Stimulated activated CD4-positive, alpha-beta T cell treated with anti-CD3 and anti-CD28 coated beads, Interleukin-4, amount 100 ng/mL, for 4 hours (primary cell): ENCODE measurements at regions not wholly inside any gene's neighbourhood (a gene's known extent, or its start where the extent isn't known, plus 50 kb on each side); places are given as distances from the start of the nearest gene placed in this dataset.

Experiments used
- DNase-seq, 2 experiments: peaks; one replicate each; pipeline ENCODE4 v3.0.0-alpha.2; 2020

GRCh38 chr9:29659014-29659413 is 2085.7 kb upstream of the C9orf72 start:
- no peak for DNase-seq

GRCh38 chr9:29659736-29660135 is 2086.5 kb upstream of the C9orf72 start:
- no peak for DNase-seq

- DNase-seq = no peak
These were observed 2095.5 kb upstream of the C9orf72 start for GRCh38 chr9:29668732-29669131.

- no peak for DNase-seq
These were observed 2096.3 kb upstream of the C9orf72 start for GRCh38 chr9:29669613-29670012.

- no peak for DNase-seq
These were observed 2112.2 kb upstream of the C9orf72 start for GRCh38 chr9:29685531-29685930.

GRCh38 chr9:29691145-29691544 is 2117.9 kb upstream of the C9orf72 start:
- no peak for DNase-seq

- no peak for DNase-seq
These were observed 2118.6 kb upstream of the C9orf72 start for GRCh38 chr9:29691758-29692407.

GRCh38 chr9:29697011-29697410 is 2123.7 kb upstream of the C9orf72 start:
- DNase-seq = no peak

GRCh38 chr9:29701559-29701958 is 2128.3 kb upstream of the C9orf72 start:
- no peak for DNase-seq

- DNase-seq = no peak
These were observed 2128.7 kb upstream of the C9orf72 start for GRCh38 chr9:29701971-29702370.

GRCh38 chr9:29714860-29715259 is 2141.6 kb upstream of the C9orf72 start:
- DNase-seq = no peak

GRCh38 chr9:29717631-29718030 is 2144.3 kb upstream of the C9orf72 start:
- no peak for DNase-seq

- DNase-seq = no peak
These were observed 2156.9 kb upstream of the C9orf72 start for GRCh38 chr9:29730163-29730562.

GRCh38 chr9:29740518-29740917 is 2167.2 kb upstream of the C9orf72 start:
- no peak for DNase-seq

- DNase-seq = no peak
These were observed 2167.9 kb upstream of the C9orf72 start for GRCh38 chr9:29741169-29741568.

GRCh38 chr9:29750062-29750461 is 2176.8 kb upstream of the C9orf72 start:
- no peak for DNase-seq

GRCh38 chr9:29751226-29751625 is 2177.9 kb upstream of the C9orf72 start:
- no peak for DNase-seq

- no peak for DNase-seq
These were observed 2180.4 kb upstream of the C9orf72 start for GRCh38 chr9:29753638-29754037.

GRCh38 chr9:29769019-29769418 is 2195.7 kb upstream of the C9orf72 start:
- DNase-seq = no peak

GRCh38 chr9:29773676-29774075 is 2200.4 kb upstream of the C9orf72 start:
- no peak for DNase-seq

- no peak for DNase-seq
These were observed 2202.2 kb upstream of the C9orf72 start for GRCh38 chr9:29775491-29775890.

- no peak for DNase-seq
These were observed 2205.1 kb upstream of the C9orf72 start for GRCh38 chr9:29778281-29778849.

GRCh38 chr9:29793970-29794369 is 2220.7 kb upstream of the C9orf72 start:
- DNase-seq = no peak

- no peak for DNase-seq
These were observed 2223.1 kb upstream of the C9orf72 start for GRCh38 chr9:29796291-29796952.

- DNase-seq = no peak
These were observed 2225.3 kb upstream of the C9orf72 start for GRCh38 chr9:29798599-29798998.
